SK-N-SH (cell line): ENCODE measurements at regions not wholly inside any gene's neighbourhood (a gene's known extent, or its start where the extent isn't known, plus 50 kb on each side); places are given as distances from the start of the nearest gene placed in this dataset.

Experiments used
- CTCF ChIA-PET: fragments of 300-600, 350-600 bp; formaldehyde crosslinking; extraction: SDS; loops from one replicate; lab custom pipeline; 2021; lab: Yijun Ruan, JAX
- POLR2A ChIA-PET: fragments of 350-600 bp; sonication (Branson Sonifier 250); formaldehyde crosslinking; extraction: SDS; loops from one replicate; lab custom pipeline; 2020; ENCODE audit warnings: antibody characterized with exemption, inconsistent platforms; lab: Yijun Ruan, JAX
- DNase-seq: peaks from one replicate; pipeline ENCODE4 v3.0.0; 2012
- H2AFZ ChIP-seq: fragments of 200-600 bp; sonication (generic); 2 replicates; pipeline ENCODE4 v1.8.1; 2016; ENCODE audit warnings: antibody characterized with exemption, mild to moderate bottlenecking, low read depth
- H3F3A ChIP-seq: fragments of 200-600 bp; sonication (generic); replicated peaks from 2 replicates; pipeline ENCODE3; 2016; ENCODE audit warnings: antibody characterized with exemption, mild to moderate bottlenecking; ENCODE audit not compliant: insufficient read depth
- H3K27ac ChIP-seq, 2 experiments: fragments of 200-500 bp in 1 of 2; fragments of 200-600 bp in 1 of 2; sonication (Bioruptor generic) in 1 of 2; sonication (generic), shearing (Covaris generic) in 1 of 2; 2 replicates each; pipeline versions ENCODE4 v1.5.1 to v1.6.1; 2014 to 2016; ENCODE audit warnings: low read depth in 2 of 2, inconsistent platforms in 1 of 2, low read length in 1 of 2, mild to moderate bottlenecking in 1 of 2, mixed read lengths in 1 of 2
- H3K27me3 ChIP-seq: fragments of 200-600 bp; sonication (generic), shearing (Covaris generic); 2 replicates; pipeline ENCODE4 v1.6.1; 2016; ENCODE audit warnings: mixed run types; ENCODE audit not compliant: insufficient read depth
- H3K36me3 ChIP-seq, 2 experiments: fragments of 200-500 bp in 1 of 2; fragments of 200-600 bp in 1 of 2; sonication (Bioruptor generic) in 1 of 2; sonication (generic) in 1 of 2; replicated peaks in 1 of 2; 2 replicates each; pipeline versions ENCODE3 to v1.5.1; 2014 to 2016; ENCODE audit warnings: low read length in 1 of 2, mild to moderate bottlenecking in 1 of 2; ENCODE audit not compliant: insufficient read depth in 2 of 2, control insufficient read depth in 1 of 2
- H3K4me1 ChIP-seq, 2 experiments: fragments of 200-500 bp in 1 of 2; fragments of 200-600 bp in 1 of 2; sonication (Bioruptor generic) in 1 of 2; sonication (generic), shearing (Covaris generic) in 1 of 2; 2 replicates each; pipeline versions ENCODE4 v1.5.1 to v1.6.1; 2014 to 2016; ENCODE audit warnings: low read depth in 1 of 2, low read length in 1 of 2, mixed run types in 1 of 2; ENCODE audit not compliant: insufficient read depth in 2 of 2, control insufficient read depth in 1 of 2
- H3K4me2 ChIP-seq: fragments of 200-600 bp; sonication (generic), shearing (Covaris generic); 2 replicates; pipeline ENCODE4 v1.6.1; 2017; ENCODE audit warnings: mixed run types
- H3K4me3 ChIP-seq, 2 experiments: fragments of 200-500 bp in 1 of 2; fragments of 200-600 bp in 1 of 2; sonication (Bioruptor generic) in 1 of 2; sonication (generic), shearing (Covaris generic) in 1 of 2; 2 replicates each; pipeline versions ENCODE4 v1.5.1 to v1.8.1; 2014 to 2016; ENCODE audit warnings: low read depth in 2 of 2, inconsistent platforms in 1 of 2, low read length in 1 of 2, mild to moderate bottlenecking in 1 of 2, mixed read lengths in 1 of 2, moderate library complexity in 1 of 2
- H3K79me2 ChIP-seq: fragments of 200-600 bp; sonication (generic); 2 replicates; pipeline ENCODE4 v1.8.1; 2017; ENCODE audit warnings: mild to moderate bottlenecking; ENCODE audit not compliant: insufficient read depth
- H3K9ac ChIP-seq: fragments of 200-600 bp; sonication (generic); 2 replicates; pipeline ENCODE4 v1.6.1; 2017; ENCODE audit warnings: mixed run types
- H3K9me2 ChIP-seq: fragments of 200-600 bp; sonication (generic); 2 replicates; pipeline ENCODE4 v1.6.1; 2017; ENCODE audit warnings: mixed run types
- H3K9me3 ChIP-seq: fragments of 200-600 bp; sonication (generic); 2 replicates; pipeline ENCODE4 v1.6.1; 2017; ENCODE audit warnings: mixed run types, mild to moderate bottlenecking, moderate library complexity
- H4K20me1 ChIP-seq: fragments of 200-600 bp; sonication (generic); 2 replicates; pipeline ENCODE4 v1.6.1; 2017; ENCODE audit warnings: mild to moderate bottlenecking, mixed run types; ENCODE audit not compliant: insufficient read depth
- EP300 ChIP-seq, 2 experiments: IDR thresholded peaks; 2 replicates each; pipeline versions ENCODE4 v1.4.0 to v1.6.1; 2012; ENCODE audit warnings: borderline replicate concordance in 1 of 2, low read depth in 1 of 2, low read length in 1 of 2
- EZH2phosphoT487 ChIP-seq: fragments of 200-600 bp; sonication (generic); IDR thresholded peaks from 2 replicates; pipeline ENCODE4 v1.6.1; 2017; ENCODE audit warnings: low read depth, mixed run types, mild to moderate bottlenecking, antibody characterized with exemption, moderate library complexity, borderline replicate concordance
- FOSL2 ChIP-seq: IDR thresholded peaks from 2 replicates; pipeline ENCODE4 v1.4.0; 2012; ENCODE audit warnings: low read depth, mild to moderate bottlenecking, moderate library complexity, borderline replicate concordance
- JUND ChIP-seq: IDR thresholded peaks from 2 replicates; pipeline ENCODE4 v1.4.0; 2012
- NFIC ChIP-seq: IDR thresholded peaks from 2 replicates; pipeline ENCODE4 v1.4.0; 2012; ENCODE audit warnings: borderline replicate concordance
- RCOR1 ChIP-seq: fragments of 150-350 bp; IDR thresholded peaks from 2 replicates; pipeline ENCODE4 v1.6.1; 2017; ENCODE audit warnings: antibody characterized with exemption, low read length
- RXRA ChIP-seq: IDR thresholded peaks from 2 replicates; pipeline ENCODE4 v1.4.0; 2012; ENCODE audit warnings: low read depth, mild to moderate bottlenecking, borderline replicate concordance
- SIN3A ChIP-seq: IDR thresholded peaks from 2 replicates; pipeline ENCODE4 v1.6.1; 2012; ENCODE audit warnings: low read depth, mild to moderate bottlenecking, low read length, moderate library complexity, borderline replicate concordance
- TAF1 ChIP-seq: IDR thresholded peaks from 2 replicates; pipeline ENCODE4 v1.6.1; 2012; ENCODE audit warnings: low read depth, mild to moderate bottlenecking, low read length, moderate library complexity, borderline replicate concordance
- YY1 ChIP-seq: IDR thresholded peaks from 2 replicates; pipeline ENCODE4 v1.4.0; 2012; ENCODE audit warnings: low read depth, mild to moderate bottlenecking
- WGBS: methylation state at CpG from one replicate; pipeline ENCODE4 v1.1.6; 2017; ENCODE audit warnings: low lambda C conversion rate; 5-methylcytosine and 5-hydroxymethylcytosine counted together
- TF ChIP-seq, protein P1 (sequence below): IDR thresholded peaks from 2 replicates; pipeline ENCODE4 v1.4.0; 2012; ENCODE audit warnings: low read depth
- TF ChIP-seq, protein P2 (sequence below): IDR thresholded peaks from 2 replicates; pipeline ENCODE4 v1.4.0; 2012; ENCODE audit warnings: low read depth, borderline replicate concordance
- TF ChIP-seq, protein P3 (sequence below): fragments of 150-350 bp; IDR thresholded peaks from 2 replicates; pipeline ENCODE4 v1.6.1; 2016; ENCODE audit warnings: mild to moderate bottlenecking, low read depth, low read length
- TF ChIP-seq, protein P4 (sequence below): IDR thresholded peaks from 2 replicates; pipeline ENCODE4 v1.6.1; 2012; ENCODE audit warnings: mild to moderate bottlenecking, low read depth, low read length, moderate library complexity

DNA sequence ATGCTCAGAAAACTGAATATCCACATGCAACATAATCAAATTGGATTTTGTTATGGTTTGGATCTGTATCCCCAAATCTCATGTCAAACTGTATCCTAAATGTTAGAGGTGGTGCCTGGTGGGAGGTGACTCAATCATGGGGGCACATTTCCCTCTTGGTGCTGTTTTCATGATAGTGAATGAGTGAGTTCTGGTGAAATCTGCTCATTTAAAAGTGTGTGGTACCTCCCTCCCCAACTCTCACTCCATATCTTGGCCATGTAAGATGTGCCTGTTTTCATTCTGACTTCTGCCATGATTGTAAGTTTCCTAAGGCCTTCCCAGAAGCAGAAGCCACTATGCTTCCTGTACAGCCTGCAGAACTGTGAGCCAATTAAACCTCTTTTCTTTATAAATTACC, 239.6 kb upstream of the KLF14 start:
- Histone ChIP-seq H2AFZ (no peak overlapping the region), H3K9me2 (no peaks in the 10 kb centered on the region), H3K27me3 (no peaks in the 10 kb centered on the region), H3K4me3 (no peak overlapping the region), H3K79me2 (peaks cover 19% of the 10 kb centered on the region; the same call in 1 of the 2 replicates), H3K27ac (no peak overlapping the region), H3K9ac (no peak overlapping the region), H4K20me1 (no peaks in the 10 kb centered on the region), H3K36me3 (peaks cover 0 to 35% of the 10 kb centered on the region in 2 experiments), H3K4me2 (no peak overlapping the region), H3K4me1 (peaks cover 0 to 13% of the 10 kb centered on the region in 2 experiments; a peak in 1 of 4 replicates), H3K9me3 (no peaks in the 10 kb centered on the region), H3F3A (peaks cover 12% of the 10 kb centered on the region)
- TF ChIP-seq EZH2phosphoT487 (no peak), YY1 (no peak), EP300 (IDR thresholded peaks at IDR 0.05; ENCODE audit: borderline replicate concordance in 1 of 2, low read depth in 1 of 2, low read length in 1 of 2) (no peak), TAF1 (no peak)
- CTCF ChIA-PET = interaction anchor here (0.8 to 1.1 kb wide), 3 partner anchors 9 to 92 kb away, joined by 3 to 6 read pairs (median 5); no protein-coding TSS in a partner anchor
- no peak for DNase-seq
- POLR2A ChIA-PET = no interaction called here

DNA sequence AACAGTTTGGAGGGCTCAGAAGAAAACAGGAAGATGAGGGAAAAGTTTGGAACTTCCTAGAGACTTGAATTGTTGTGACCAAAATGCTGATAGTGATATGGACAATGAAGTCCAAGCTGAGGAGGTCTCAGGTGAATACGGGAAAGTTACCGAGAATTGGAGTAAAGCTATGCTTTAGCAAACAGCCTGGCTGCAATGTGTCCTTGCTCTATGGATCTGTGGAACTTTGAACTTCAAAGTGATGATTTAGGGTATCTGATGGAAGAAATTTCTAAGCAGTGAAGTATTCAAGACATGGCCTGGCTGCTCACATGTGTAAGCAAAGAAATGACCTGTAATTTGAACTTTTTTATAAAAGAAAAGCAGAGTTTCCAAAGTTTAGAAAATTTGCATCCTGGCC, 240.2 kb upstream of the KLF14 start:
- no peak for DNase-seq
- Histone ChIP-seq H3K9ac (no peak overlapping the region), H3K9me3 (no peaks in the 10 kb centered on the region), H3K9me2 (no peaks in the 10 kb centered on the region), H3K4me2 (no peak overlapping the region), H2AFZ (no peak overlapping the region), H3K36me3 (peaks cover 0 to 33% of the 10 kb centered on the region in 2 experiments), H3F3A (peaks cover 12% of the 10 kb centered on the region), H3K27ac (no peak overlapping the region), H3K27me3 (no peaks in the 10 kb centered on the region), H4K20me1 (no peaks in the 10 kb centered on the region), H3K4me1 (peaks cover 0 to 19% of the 10 kb centered on the region in 2 experiments; a peak in 2 of 4 replicates), H3K4me3 (no peak overlapping the region), H3K79me2 (peaks cover 16% of the 10 kb centered on the region; the same call in 1 of the 2 replicates)
- CTCF ChIA-PET = interaction anchor here (0.8 to 7.1 kb wide), 4 partner anchors 9 to 92 kb away, joined by 3 to 39 read pairs (median 6); no protein-coding TSS in a partner anchor
- TF ChIP-seq NFIC (no peak), SIN3A (no peak), RXRA (no peak), FOSL2 (no peak), RCOR1 (no peak), JUND (no peak)
- TF ChIP-seq, protein P1, sequence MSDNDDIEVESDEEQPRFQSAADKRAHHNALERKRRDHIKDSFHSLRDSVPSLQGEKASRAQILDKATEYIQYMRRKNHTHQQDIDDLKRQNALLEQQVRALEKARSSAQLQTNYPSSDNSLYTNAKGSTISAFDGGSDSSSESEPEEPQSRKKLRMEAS = no peak
- TF ChIP-seq, protein P2, sequence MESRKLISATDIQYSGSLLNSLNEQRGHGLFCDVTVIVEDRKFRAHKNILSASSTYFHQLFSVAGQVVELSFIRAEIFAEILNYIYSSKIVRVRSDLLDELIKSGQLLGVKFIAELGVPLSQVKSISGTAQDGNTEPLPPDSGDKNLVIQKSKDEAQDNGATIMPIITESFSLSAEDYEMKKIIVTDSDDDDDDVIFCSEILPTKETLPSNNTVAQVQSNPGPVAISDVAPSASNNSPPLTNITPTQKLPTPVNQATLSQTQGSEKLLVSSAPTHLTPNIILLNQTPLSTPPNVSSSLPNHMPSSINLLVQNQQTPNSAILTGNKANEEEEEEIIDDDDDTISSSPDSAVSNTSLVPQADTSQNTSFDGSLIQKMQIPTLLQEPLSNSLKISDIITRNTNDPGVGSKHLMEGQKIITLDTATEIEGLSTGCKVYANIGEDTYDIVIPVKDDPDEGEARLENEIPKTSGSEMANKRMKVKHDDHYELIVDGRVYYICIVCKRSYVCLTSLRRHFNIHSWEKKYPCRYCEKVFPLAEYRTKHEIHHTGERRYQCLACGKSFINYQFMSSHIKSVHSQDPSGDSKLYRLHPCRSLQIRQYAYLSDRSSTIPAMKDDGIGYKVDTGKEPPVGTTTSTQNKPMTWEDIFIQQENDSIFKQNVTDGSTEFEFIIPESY = no peak
- TF ChIP-seq, protein P3, sequence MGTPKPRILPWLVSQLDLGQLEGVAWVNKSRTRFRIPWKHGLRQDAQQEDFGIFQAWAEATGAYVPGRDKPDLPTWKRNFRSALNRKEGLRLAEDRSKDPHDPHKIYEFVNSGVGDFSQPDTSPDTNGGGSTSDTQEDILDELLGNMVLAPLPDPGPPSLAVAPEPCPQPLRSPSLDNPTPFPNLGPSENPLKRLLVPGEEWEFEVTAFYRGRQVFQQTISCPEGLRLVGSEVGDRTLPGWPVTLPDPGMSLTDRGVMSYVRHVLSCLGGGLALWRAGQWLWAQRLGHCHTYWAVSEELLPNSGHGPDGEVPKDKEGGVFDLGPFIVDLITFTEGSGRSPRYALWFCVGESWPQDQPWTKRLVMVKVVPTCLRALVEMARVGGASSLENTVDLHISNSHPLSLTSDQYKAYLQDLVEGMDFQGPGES = no peak
- TF ChIP-seq, protein P4, sequence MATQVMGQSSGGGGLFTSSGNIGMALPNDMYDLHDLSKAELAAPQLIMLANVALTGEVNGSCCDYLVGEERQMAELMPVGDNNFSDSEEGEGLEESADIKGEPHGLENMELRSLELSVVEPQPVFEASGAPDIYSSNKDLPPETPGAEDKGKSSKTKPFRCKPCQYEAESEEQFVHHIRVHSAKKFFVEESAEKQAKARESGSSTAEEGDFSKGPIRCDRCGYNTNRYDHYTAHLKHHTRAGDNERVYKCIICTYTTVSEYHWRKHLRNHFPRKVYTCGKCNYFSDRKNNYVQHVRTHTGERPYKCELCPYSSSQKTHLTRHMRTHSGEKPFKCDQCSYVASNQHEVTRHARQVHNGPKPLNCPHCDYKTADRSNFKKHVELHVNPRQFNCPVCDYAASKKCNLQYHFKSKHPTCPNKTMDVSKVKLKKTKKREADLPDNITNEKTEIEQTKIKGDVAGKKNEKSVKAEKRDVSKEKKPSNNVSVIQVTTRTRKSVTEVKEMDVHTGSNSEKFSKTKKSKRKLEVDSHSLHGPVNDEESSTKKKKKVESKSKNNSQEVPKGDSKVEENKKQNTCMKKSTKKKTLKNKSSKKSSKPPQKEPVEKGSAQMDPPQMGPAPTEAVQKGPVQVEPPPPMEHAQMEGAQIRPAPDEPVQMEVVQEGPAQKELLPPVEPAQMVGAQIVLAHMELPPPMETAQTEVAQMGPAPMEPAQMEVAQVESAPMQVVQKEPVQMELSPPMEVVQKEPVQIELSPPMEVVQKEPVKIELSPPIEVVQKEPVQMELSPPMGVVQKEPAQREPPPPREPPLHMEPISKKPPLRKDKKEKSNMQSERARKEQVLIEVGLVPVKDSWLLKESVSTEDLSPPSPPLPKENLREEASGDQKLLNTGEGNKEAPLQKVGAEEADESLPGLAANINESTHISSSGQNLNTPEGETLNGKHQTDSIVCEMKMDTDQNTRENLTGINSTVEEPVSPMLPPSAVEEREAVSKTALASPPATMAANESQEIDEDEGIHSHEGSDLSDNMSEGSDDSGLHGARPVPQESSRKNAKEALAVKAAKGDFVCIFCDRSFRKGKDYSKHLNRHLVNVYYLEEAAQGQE = no peak
- WGBS = 97% methylated on average over 2 of the region's 2 CpGs
- POLR2A ChIA-PET = no interaction called here
